ENCODE measurements at regions not wholly inside any gene's neighbourhood (a gene's known extent, or its start where the extent isn't known, plus 50 kb on each side); places are given as distances from the start of the nearest gene placed in this dataset.

DNA sequence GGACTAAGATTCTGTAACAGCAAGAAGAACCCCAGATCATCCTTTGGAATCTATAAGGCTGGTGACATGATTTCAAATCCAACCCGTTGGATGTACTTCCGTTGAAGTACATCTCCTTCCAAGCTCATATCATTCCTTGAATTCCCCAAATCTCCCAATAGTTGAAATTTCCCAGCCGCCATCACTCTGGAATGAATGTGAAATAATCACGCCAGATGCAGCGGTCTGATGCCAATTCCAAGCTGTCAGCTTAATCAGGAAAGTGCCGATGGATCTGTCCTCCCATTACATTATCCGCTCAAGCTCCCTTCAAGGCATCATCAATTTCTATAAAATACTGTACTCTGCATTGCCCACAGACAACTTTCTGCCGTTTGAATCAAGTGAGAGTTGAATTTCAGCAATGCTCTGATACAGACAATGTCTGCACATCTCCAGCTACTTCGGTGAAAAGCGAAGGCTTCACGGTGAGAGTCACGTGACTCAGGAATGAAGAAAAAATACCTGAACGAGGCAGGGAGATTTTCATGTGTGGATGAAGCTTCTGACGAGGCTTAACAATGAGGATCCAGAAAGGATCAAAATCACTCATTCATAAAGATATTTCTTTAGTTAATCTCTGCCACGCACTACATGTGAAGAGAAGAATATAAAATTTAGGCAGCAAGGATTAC is 663.9 kb downstream of the AJAP1 start:
- ChIA-PET CTCF (interaction anchor here (1.2 kb wide), 1 partner anchor 196 kb away, joined by 4 read pairs; no protein-coding TSS in a partner anchor), POLR2A (no interaction called here)
- no peaks in the 10 kb centered on the region for H3K4me1 Mint-ChIP-seq (ENCODE audit: low read depth)
- peaks cover 2% of the 10 kb centered on the region for H3K36me3 Mint-ChIP-seq (ENCODE audit: low read depth)
- TF ChIP-seq, protein P1, sequence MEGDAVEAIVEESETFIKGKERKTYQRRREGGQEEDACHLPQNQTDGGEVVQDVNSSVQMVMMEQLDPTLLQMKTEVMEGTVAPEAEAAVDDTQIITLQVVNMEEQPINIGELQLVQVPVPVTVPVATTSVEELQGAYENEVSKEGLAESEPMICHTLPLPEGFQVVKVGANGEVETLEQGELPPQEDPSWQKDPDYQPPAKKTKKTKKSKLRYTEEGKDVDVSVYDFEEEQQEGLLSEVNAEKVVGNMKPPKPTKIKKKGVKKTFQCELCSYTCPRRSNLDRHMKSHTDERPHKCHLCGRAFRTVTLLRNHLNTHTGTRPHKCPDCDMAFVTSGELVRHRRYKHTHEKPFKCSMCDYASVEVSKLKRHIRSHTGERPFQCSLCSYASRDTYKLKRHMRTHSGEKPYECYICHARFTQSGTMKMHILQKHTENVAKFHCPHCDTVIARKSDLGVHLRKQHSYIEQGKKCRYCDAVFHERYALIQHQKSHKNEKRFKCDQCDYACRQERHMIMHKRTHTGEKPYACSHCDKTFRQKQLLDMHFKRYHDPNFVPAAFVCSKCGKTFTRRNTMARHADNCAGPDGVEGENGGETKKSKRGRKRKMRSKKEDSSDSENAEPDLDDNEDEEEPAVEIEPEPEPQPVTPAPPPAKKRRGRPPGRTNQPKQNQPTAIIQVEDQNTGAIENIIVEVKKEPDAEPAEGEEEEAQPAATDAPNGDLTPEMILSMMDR (IDR thresholded peaks at IDR 0.05), result no peak
- H3K4me3 Mint-ChIP-seq, result no peak overlapping the region
- H3K27me3 Mint-ChIP-seq, result no peaks in the 10 kb centered on the region
- ATAC-seq, result no peak
- peaks cover 7% of the 10 kb centered on the region for H3K9me3 Mint-ChIP-seq
- DNase-seq, result no peak
- intact Hi-C loops (cut with micrococcal nuclease), result no loop called here
- H3K27ac Mint-ChIP-seq, result no peak overlapping the region

DNA sequence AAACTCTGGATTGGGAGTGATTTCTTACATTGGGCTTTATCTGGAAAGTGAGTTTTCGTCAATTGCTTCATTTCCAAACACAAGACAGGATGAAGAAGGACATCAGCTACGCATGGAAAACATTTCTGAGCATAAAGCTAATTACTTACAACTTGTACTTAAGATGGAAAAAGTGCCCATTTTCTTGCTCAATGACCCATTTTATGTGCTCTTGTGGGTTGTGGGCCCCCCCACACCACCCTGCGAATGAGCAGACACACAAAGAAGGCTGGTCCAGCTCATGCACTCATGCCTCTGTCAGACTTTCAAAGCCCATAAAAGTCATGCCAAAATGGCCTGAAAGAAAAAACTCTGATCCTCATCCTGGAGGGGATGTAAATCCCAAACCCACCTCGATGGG is 663.0 kb downstream of the AJAP1 start:
- ChIA-PET POLR2A (interaction anchor here (0.6 kb wide), 1 partner anchor 454 kb away, joined by 4 read pairs; no protein-coding TSS in a partner anchor), CTCF (interaction anchor here (1.2 kb wide), 1 partner anchor 197 kb away, joined by 4 read pairs; no protein-coding TSS in a partner anchor)
- DNase-seq (no peak), ATAC-seq (no peak)
- no peaks in the 10 kb centered on the region for H3K27me3 Mint-ChIP-seq
- peaks cover 7% of the 10 kb centered on the region for H3K9me3 Mint-ChIP-seq
- intact Hi-C loops (cut with micrococcal nuclease), result no loop called here
- H3K27ac Mint-ChIP-seq, result no peak overlapping the region
- H3K4me3 Mint-ChIP-seq, result no peak overlapping the region
- H3K4me1 Mint-ChIP-seq (ENCODE audit: low read depth), result no peaks in the 10 kb centered on the region
- TF ChIP-seq, protein P1 (IDR thresholded peaks at IDR 0.05), result no peak
- peaks cover 2% of the 10 kb centered on the region for H3K36me3 Mint-ChIP-seq (ENCODE audit: low read depth)

DNA sequence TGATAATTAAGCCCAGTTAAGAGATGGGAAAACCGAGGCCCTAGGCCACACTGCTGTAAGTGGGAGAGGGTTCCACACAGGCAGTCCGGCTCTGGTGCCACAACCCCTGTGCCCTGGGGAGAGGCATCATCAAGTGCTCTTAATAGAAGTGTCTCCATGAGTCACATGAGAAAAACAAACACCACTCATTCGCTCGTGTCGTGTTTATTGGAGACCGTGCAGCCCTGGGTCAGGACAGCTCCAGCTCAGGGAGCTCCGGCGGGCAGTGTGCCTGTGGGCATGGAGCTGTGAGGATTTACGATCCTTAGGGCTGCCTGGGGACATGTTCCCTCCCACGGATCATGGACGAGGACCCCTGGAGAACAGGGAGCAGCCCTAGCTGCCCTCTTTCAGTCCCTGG is 658.5 kb downstream of the AJAP1 start:
- Mint-ChIP-seq H3K4me1 (ENCODE audit: low read depth) (no peaks in the 10 kb centered on the region), H3K9me3 (no peaks in the 10 kb centered on the region), H3K27ac (no peak overlapping the region), H3K27me3 (no peaks in the 10 kb centered on the region), H3K36me3 (ENCODE audit: low read depth) (no peaks in the 10 kb centered on the region), H3K4me3 (no peak overlapping the region)
- intact Hi-C loops (cut with micrococcal nuclease), result no loop called here
- TF ChIP-seq, protein P1 (IDR thresholded peaks at IDR 0.05), result no peak
- ATAC-seq, result no peak
- DNase-seq, result no peak
- CTCF ChIA-PET, result no interaction called here
- POLR2A ChIA-PET, result no interaction called here

DNA sequence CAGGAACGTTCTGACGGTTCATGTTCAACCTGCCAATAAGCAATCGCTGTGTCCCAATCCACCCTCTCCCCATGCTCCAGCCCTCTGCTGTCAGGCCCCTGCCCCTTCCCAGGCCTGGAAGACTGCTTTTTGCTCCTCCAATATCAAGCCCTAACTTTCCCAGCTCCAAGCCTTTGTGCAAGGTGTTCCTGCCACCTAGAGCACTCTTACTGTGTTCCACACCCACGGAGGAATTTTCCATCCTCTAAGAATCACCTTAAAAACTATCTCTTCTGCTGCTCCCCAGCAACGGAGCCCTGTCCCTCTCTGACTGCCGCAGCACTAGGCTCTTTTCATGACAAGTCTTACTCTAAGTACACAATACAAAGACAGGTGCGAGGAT is 657.9 kb downstream of the AJAP1 start:
- H3K27ac Mint-ChIP-seq, result no peak overlapping the region
- intact Hi-C loops (cut with micrococcal nuclease), result no loop called here
- no peaks in the 10 kb centered on the region for H3K36me3 Mint-ChIP-seq (ENCODE audit: low read depth)
- no peaks in the 10 kb centered on the region for H3K4me1 Mint-ChIP-seq (ENCODE audit: low read depth)
- no peak for DNase-seq
- CTCF ChIA-PET, result no interaction called here
- H3K27me3 Mint-ChIP-seq, result no peaks in the 10 kb centered on the region
- H3K4me3 Mint-ChIP-seq, result no peak overlapping the region
- TF ChIP-seq, protein P1 (IDR thresholded peaks at IDR 0.05), result no peak
- no peak for ATAC-seq
- H3K9me3 Mint-ChIP-seq, result no peaks in the 10 kb centered on the region
- POLR2A ChIA-PET, result no interaction called here

DNA sequence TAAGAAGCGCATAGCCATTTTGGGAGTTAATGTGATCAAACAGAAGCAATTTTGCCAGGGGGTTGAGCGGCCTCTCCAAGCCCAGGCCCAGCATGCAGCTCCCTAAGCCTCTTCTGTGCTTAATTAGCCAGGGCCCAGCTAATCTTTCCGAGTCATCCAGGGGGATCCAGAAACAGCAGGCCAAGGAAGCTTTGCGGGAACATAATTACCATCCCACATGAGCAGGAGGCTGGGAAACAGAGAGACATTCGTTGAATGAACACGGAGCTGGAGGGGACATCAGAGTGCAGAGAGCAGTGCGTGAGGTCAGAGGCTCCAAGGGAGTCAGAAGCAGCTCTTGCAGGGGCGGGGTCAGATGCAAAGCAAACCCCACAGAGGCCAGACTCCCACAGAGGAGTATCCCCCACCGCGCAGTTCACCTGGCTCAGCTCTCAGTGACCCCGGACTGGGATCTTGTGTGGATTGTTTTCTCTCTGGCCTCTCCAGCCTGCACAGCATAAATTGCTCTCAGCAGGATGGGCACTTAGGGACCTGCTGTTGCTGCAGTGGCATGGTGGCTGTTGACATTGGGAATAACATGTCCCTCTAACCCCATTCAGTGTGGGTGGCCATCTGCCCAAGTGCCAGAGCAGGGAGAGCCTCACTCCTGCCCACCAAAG is 657.4 kb downstream of the AJAP1 start:
- POLR2A ChIA-PET, result no interaction called here
- ATAC-seq, result no peak
- Mint-ChIP-seq H3K4me3 (no peak overlapping the region), H3K4me1 (ENCODE audit: low read depth) (no peaks in the 10 kb centered on the region), H3K9me3 (no peaks in the 10 kb centered on the region), H3K27me3 (no peaks in the 10 kb centered on the region), H3K36me3 (ENCODE audit: low read depth) (no peaks in the 10 kb centered on the region), H3K27ac (no peak overlapping the region)
- intact Hi-C loops (cut with micrococcal nuclease), result no loop called here
- DNase-seq, result no peak
- TF ChIP-seq, protein P1 (IDR thresholded peaks at IDR 0.05), result no peak
- CTCF ChIA-PET, result no interaction called here

Measured in activated CD8-positive, alpha-beta T cell treated with anti-CD3 and anti-CD28 coated beads for 36 hours (primary cell).